Sigmoid colon (tissue), 6 donors: ENCODE measurements at regions not wholly inside any gene's neighbourhood (a gene's known extent, or its start where the extent isn't known, plus 50 kb on each side); places are given as distances from the start of the nearest gene placed in this dataset.

Experiments
- DNase-seq: peaks from one replicate; pipeline ENCODE4 v3.0.0-alpha.2; 2019
- H3K27ac ChIP-seq, 4 donors: fragments of 200-600 bp; sonication (generic); one replicate each; pipeline ENCODE4 v1.5.1; 2016 to 2019; ENCODE audit warnings: mild to moderate bottlenecking in 1 of 4
- H3K27me3 ChIP-seq, 3 donors: fragments of 200-600 bp; sonication (generic); one replicate each; pipeline ENCODE4 v1.5.1; 2019; ENCODE audit warnings: mild to moderate bottlenecking in 1 of 3
- H3K36me3 ChIP-seq, 4 donors: fragments of 200-600 bp; sonication (generic); one replicate each; pipeline ENCODE4 v1.5.1; 2016 to 2019
- H3K4me1 ChIP-seq, 4 donors: fragments of 200-600 bp; sonication (generic); one replicate each; pipeline ENCODE4 v1.5.1; 2017 to 2019
- H3K4me3 ChIP-seq, 4 donors: fragments of 200-600 bp; sonication (generic); one replicate each; pipeline ENCODE4 v1.5.1; 2017 to 2019; ENCODE audit warnings: mild to moderate bottlenecking in 2 of 4, moderate library complexity in 1 of 4
- H3K9me3 ChIP-seq, 4 donors: fragments of 200-600 bp in 3 of 4; sonication (generic) in 3 of 4; one replicate each; pipeline versions ENCODE4 v1.5.1 to v1.6.1; 2013 to 2019
- EP300 ChIP-seq, 4 donors: sonication (generic); formaldehyde crosslinking; IDR thresholded peaks; one replicate each; pipeline ENCODE4 v1.6.1; 2017; ENCODE audit warnings: antibody characterized with exemption in 4 of 4
- POLR2A ChIP-seq, 2 donors: fragments of 450-650 bp; IDR thresholded peaks; one replicate each; pipeline ENCODE4 v1.6.1; 2016; ENCODE audit warnings: antibody characterized with exemption in 2 of 2, mild to moderate bottlenecking in 2 of 2, moderate library complexity in 2 of 2
- POLR2AphosphoS5 ChIP-seq, 4 donors: sonication (generic); formaldehyde crosslinking; IDR thresholded peaks; one replicate each; pipeline ENCODE4 v1.6.1; 2017; ENCODE audit warnings: antibody characterized with exemption in 4 of 4
- WGBS, 2 donors: extraction: QIAGEN DNeasy Blood & Tissue Kit; methylation state at CpG; one replicate each; pipeline ENCODE4 v1.1.7; 2013; 5-methylcytosine and 5-hydroxymethylcytosine counted together
- intact Hi-C: fragments of 100-400 bp; cut with DNase I; formaldehyde crosslinking; loops from one replicate; pipeline ENCODE4 v1.15.1; 2023
- TF ChIP-seq, protein P1 (sequence below), 4 experiments: fragments of 450-650 bp in 3 of 4; fragments of 200-600 bp in 1 of 4; IDR thresholded peaks; one replicate each; pipeline ENCODE4 v1.5.1; 2016 to 2019; ENCODE audit warnings: antibody characterized with exemption in 4 of 4, mild to moderate bottlenecking in 3 of 4, moderate library complexity in 2 of 4
- donor health status: healthy with polysubstance abuse.
- donor health status: healthy.

DNA sequence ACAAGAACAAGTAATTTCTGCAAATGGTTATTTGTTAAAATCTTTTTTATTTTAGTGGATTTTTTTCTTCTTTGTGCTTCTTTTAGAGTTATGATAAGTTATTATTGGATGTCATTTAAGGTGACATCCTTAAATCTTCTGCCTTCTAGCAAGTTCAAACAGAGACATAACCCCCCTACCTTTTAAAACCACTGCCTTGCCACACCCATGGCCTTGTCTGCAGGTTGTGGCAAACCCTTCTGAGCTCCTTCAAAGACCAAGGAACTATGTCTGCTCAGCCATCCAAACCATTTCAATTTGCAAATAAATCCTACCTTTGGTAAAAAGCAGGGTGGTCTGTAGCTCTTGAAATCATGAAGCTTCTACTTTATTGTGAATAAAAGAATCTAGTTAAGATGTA, 241.6 kb downstream of the FAM76B start:
- intact Hi-C loops, result no loop called here
- Histone ChIP-seq H3K4me1 (no peaks in the 10 kb centered on the region), H3K36me3 (no peaks in the 10 kb centered on the region), H3K27ac (no peak overlapping the region), H3K4me3 (no peak overlapping the region), H3K9me3 (no peaks in the 10 kb centered on the region), H3K27me3 (no peaks in the 10 kb centered on the region)
- TF ChIP-seq POLR2AphosphoS5 (IDR thresholded peaks at IDR 0.05) (no peak), POLR2A (IDR thresholded peaks at IDR 0.05) (no peak), EP300 (IDR thresholded peaks at IDR 0.05) (no peak)
- TF ChIP-seq, protein P1, sequence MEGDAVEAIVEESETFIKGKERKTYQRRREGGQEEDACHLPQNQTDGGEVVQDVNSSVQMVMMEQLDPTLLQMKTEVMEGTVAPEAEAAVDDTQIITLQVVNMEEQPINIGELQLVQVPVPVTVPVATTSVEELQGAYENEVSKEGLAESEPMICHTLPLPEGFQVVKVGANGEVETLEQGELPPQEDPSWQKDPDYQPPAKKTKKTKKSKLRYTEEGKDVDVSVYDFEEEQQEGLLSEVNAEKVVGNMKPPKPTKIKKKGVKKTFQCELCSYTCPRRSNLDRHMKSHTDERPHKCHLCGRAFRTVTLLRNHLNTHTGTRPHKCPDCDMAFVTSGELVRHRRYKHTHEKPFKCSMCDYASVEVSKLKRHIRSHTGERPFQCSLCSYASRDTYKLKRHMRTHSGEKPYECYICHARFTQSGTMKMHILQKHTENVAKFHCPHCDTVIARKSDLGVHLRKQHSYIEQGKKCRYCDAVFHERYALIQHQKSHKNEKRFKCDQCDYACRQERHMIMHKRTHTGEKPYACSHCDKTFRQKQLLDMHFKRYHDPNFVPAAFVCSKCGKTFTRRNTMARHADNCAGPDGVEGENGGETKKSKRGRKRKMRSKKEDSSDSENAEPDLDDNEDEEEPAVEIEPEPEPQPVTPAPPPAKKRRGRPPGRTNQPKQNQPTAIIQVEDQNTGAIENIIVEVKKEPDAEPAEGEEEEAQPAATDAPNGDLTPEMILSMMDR (IDR thresholded peaks at IDR 0.05), result no peak
- DNase-seq, result no peak

DNA sequence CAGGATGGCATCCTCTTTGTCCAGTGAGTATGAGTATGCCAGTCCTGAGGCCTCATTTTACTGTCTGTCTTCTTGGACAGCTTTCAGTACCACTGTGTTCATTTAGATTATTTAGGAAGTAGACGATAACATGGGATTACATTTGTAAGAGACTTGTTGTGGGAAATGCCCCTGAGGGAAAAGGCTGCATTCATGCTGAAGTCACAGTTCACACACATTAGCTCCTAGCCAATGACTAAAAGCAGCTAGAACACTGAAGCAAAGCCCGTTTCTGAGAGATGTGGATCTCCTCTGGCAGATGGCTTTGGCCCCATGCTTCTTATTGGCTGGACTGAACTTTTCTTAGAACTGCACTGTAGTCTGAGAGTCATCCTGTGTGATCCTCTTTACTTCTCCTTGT, 242.4 kb downstream of the FAM76B start:
- Histone ChIP-seq H3K4me1 (no peaks in the 10 kb centered on the region), H3K4me3 (no peak overlapping the region), H3K27me3 (no peaks in the 10 kb centered on the region), H3K9me3 (no peaks in the 10 kb centered on the region), H3K27ac (no peak overlapping the region), H3K36me3 (no peaks in the 10 kb centered on the region)
- no peak for DNase-seq
- intact Hi-C loops, result no loop called here
- no peak for TF ChIP-seq POLR2A (IDR thresholded peaks at IDR 0.05)
- TF ChIP-seq POLR2AphosphoS5 (IDR thresholded peaks at IDR 0.05), result no peak
- TF ChIP-seq, protein P1 (IDR thresholded peaks at IDR 0.05), result no peak
- TF ChIP-seq EP300 (IDR thresholded peaks at IDR 0.05), result no peak
- 84 to 87% methylated on average over 2 of the region's 2 CpGs for WGBS, 2 donors

DNA sequence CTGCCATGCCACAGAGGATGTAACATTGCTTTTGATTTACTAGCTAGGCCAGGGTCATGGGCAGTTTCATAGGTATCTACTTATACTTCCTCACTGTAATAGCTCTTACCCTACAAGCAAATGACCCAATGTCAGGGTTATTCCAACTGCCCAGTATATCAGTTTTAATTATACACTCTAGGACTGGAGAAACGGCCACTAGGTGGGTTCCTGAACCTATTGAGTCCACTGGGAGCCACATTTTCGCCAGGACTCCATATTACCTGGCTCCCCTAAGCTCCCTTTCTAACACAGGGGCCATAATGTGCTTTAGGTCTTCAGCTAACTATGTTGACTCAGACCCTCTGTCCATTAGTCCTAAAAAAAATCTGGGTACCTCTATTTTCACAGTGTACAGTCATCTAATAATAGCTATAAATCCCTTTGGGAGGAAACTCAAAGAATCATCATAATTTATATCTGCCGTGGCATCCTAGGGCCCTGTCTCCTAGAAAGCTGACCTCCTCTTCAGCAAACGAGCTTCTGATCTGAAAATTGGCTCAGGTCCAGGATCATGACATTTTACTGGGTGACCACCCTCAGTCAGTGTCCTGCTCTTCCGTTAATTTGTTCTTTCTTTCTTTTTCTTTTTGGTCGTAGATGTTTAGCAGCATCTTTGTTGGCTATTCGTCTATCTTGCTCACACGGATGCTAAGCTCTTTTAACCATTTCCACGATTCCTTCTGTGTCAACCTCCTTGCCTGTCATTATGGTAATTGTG, 244.3 kb downstream of the FAM76B start:
- 73 to 82% methylated on average over 9 of the region's 9 CpGs for WGBS, 2 donors
- no peaks in the 10 kb centered on the region for H3K9me3 ChIP-seq
- no peaks in the 10 kb centered on the region for H3K4me1 ChIP-seq
- no peak overlapping the region for H3K4me3 ChIP-seq
- TF ChIP-seq POLR2AphosphoS5 (IDR thresholded peaks at IDR 0.05) (no peak), POLR2A (IDR thresholded peaks at IDR 0.05) (no peak), EP300 (IDR thresholded peaks at IDR 0.05) (no peak)
- TF ChIP-seq, protein P1 (IDR thresholded peaks at IDR 0.05), result no peak
- no peaks in the 10 kb centered on the region for H3K27me3 ChIP-seq
- intact Hi-C loops, result no loop called here
- no peak for DNase-seq
- H3K36me3 ChIP-seq, result no peaks in the 10 kb centered on the region
- H3K27ac ChIP-seq, result no peak overlapping the region

DNA sequence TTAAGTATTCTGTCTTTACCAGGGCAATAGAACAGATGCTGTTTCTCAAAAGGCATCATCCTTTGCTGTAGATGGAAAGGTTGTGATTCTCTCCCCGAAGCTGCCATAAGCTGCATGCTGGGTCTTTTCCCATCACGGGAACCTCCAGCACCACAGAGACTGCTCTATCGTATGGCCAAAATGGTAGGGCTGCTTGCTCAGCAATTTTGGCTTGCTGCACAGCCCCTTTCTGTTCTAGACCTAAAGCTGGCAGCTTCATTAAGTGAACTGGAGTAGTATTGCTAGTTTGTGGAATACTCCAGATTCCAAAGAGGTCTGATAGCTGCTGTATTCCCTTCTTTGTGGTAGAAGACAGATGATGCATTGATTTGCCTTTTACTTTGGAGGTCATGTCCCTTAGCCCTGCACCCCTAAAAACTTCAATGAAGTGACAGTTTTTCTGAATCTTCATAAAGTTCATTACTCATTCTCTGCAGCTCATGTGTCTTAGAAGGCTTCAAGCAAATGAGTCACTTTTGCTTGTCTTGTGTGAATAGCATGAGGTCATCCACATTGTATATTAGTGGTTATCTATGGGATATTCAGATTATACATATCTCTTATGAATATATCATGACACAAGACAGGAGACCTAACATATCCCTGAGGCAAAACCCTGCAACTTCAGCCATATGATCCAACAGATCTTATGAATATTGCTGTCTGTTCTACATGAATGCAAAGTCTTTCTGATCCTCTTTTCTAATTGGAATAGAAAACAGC, 245.3 kb downstream of the FAM76B start:
- no peaks in the 10 kb centered on the region for H3K4me1 ChIP-seq
- intact Hi-C loops, result no loop called here
- no peaks in the 10 kb centered on the region for H3K27me3 ChIP-seq
- WGBS, 2 donors, result 92 to 93% methylated on average over 3 of the region's 3 CpGs
- H3K4me3 ChIP-seq, result no peak overlapping the region
- TF ChIP-seq POLR2A (IDR thresholded peaks at IDR 0.05) (no peak), POLR2AphosphoS5 (IDR thresholded peaks at IDR 0.05) (no peak)
- TF ChIP-seq, protein P1 (IDR thresholded peaks at IDR 0.05), result no peak
- no peak overlapping the region for H3K27ac ChIP-seq
- DNase-seq, result no peak
- H3K36me3 ChIP-seq, result no peaks in the 10 kb centered on the region
- H3K9me3 ChIP-seq, result no peaks in the 10 kb centered on the region
